GM04503 (cell line): ENCODE measurements at regions not wholly inside any gene's neighbourhood (a gene's known extent, or its start where the extent isn't known, plus 50 kb on each side); places are given as distances from the start of the nearest gene placed in this dataset.

Source experiments
- DNase-seq: peaks from one replicate; pipeline ENCODE4 v3.0.0-alpha.2; 2012; ENCODE audit warnings: low read depth

- no peak for DNase-seq
Measured at GRCh38 chr2:43127941-43128558, 98.4 kb downstream of the ZFP36L2 start.

GRCh38 chr2:43127208-43127940 is 99.0 kb downstream of the ZFP36L2 start:
- no peak for DNase-seq

GRCh38 chr2:43126817-43127207 is 99.6 kb downstream of the ZFP36L2 start:
- DNase-seq: no peak

- no peak for DNase-seq
Measured at GRCh38 chr2:43125090-43125998, 101.1 kb downstream of the ZFP36L2 start.

GRCh38 chr2:43124687-43125057 is 101.7 kb downstream of the ZFP36L2 start:
- no peak for DNase-seq

GRCh38 chr2:43123981-43124686 is 102.3 kb downstream of the ZFP36L2 start:
- DNase-seq: no peak

GRCh38 chr2:43123486-43123885 is 102.9 kb downstream of the ZFP36L2 start:
- no peak for DNase-seq

GRCh38 chr2:43123028-43123427 is 103.4 kb downstream of the ZFP36L2 start:
- DNase-seq: no peak

GRCh38 chr2:43121580-43122314 is 104.7 kb downstream of the ZFP36L2 start:
- DNase-seq: no peak

GRCh38 chr2:43119303-43119702 is 107.1 kb downstream of the ZFP36L2 start:
- no peak for DNase-seq

- no peak for DNase-seq
Measured at GRCh38 chr2:43117521-43118143, 108.8 kb downstream of the ZFP36L2 start.

GRCh38 chr2:43116988-43117387 is 109.4 kb downstream of the ZFP36L2 start:
- no peak for DNase-seq

GRCh38 chr2:43115881-43116280 is 110.5 kb downstream of the ZFP36L2 start:
- no peak for DNase-seq

- no peak for DNase-seq
Measured at GRCh38 chr2:43114210-43114609, 112.2 kb downstream of the ZFP36L2 start.

GRCh38 chr2:43111788-43112554 is 114.4 kb downstream of the ZFP36L2 start:
- no peak for DNase-seq

- peak; percentile 81 for DNase-seq
Measured at GRCh38 chr2:43110442-43110871, 115.9 kb downstream of the ZFP36L2 start.

GRCh38 chr2:43109261-43109743 is 117.1 kb downstream of the ZFP36L2 start:
- no peak for DNase-seq

- no peak for DNase-seq
Measured at GRCh38 chr2:43107679-43108078, 118.7 kb downstream of the ZFP36L2 start.

GRCh38 chr2:43106559-43107527 is 119.6 kb downstream of the ZFP36L2 start:
- DNase-seq: no peak
